ENCODE measurements at regions not wholly inside any gene's neighbourhood (a gene's known extent, or its start where the extent isn't known, plus 50 kb on each side); places are given as distances from the start of the nearest gene placed in this dataset.
A peak's percentile ranks its signal among the peaks of the same experiment; 100 is the strongest.

DNA sequence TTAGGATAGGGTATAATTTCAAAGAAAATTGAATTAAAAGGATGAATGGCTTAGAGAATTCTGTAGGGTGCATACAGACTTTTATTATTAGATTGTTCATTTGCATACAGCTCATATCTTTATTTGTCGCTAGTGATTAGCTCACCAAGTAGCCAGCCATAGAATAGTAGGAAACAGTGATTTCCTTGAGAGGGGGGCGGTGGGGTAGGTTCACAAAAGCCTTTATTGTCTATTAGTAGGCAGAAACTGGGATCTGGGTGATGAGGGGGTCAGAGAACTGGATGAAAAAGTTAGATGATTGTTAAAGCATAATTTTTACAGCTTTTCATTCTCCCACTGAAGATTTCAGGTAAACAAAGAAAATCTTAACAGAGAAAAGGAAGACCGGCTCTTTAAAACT lies 77.6 kb upstream of the RAP2B start:
- H3K27ac Mint-ChIP-seq (ENCODE audit: low read depth, unreplicated experiment) = no peak overlapping the region
- no peaks in the 10 kb centered on the region for H3K36me3 Mint-ChIP-seq (ENCODE audit: insufficient read depth, unreplicated experiment)
- intact Hi-C loops (cut with micrococcal nuclease) = no loop called here
- DNase-seq (ENCODE audit: unreplicated experiment) = no peak
- ChIA-PET POLR2A (interaction anchor here (0.6 to 1.5 kb wide), 3 partner anchors 26 to 508 kb away, joined by 3 to 7 read pairs (median 4); no protein-coding TSS in a partner anchor), CTCF (no interaction called here)
- TF ChIP-seq, protein P1, sequence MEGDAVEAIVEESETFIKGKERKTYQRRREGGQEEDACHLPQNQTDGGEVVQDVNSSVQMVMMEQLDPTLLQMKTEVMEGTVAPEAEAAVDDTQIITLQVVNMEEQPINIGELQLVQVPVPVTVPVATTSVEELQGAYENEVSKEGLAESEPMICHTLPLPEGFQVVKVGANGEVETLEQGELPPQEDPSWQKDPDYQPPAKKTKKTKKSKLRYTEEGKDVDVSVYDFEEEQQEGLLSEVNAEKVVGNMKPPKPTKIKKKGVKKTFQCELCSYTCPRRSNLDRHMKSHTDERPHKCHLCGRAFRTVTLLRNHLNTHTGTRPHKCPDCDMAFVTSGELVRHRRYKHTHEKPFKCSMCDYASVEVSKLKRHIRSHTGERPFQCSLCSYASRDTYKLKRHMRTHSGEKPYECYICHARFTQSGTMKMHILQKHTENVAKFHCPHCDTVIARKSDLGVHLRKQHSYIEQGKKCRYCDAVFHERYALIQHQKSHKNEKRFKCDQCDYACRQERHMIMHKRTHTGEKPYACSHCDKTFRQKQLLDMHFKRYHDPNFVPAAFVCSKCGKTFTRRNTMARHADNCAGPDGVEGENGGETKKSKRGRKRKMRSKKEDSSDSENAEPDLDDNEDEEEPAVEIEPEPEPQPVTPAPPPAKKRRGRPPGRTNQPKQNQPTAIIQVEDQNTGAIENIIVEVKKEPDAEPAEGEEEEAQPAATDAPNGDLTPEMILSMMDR (IDR thresholded peaks at IDR 0.05; ENCODE audit: unreplicated experiment) = no peak
- no peak overlapping the region for H3K4me3 Mint-ChIP-seq (ENCODE audit: unreplicated experiment)
- no peaks in the 10 kb centered on the region for H3K27me3 Mint-ChIP-seq (ENCODE audit: insufficient read depth, unreplicated experiment)
- no peaks in the 10 kb centered on the region for H3K9me3 Mint-ChIP-seq (ENCODE audit: unreplicated experiment)
- BruUV-seq (replicated peaks) = no TSS peak
- peaks cover 10% of the 10 kb centered on the region for H3K4me1 Mint-ChIP-seq (ENCODE audit: insufficient read depth, unreplicated experiment)

DNA sequence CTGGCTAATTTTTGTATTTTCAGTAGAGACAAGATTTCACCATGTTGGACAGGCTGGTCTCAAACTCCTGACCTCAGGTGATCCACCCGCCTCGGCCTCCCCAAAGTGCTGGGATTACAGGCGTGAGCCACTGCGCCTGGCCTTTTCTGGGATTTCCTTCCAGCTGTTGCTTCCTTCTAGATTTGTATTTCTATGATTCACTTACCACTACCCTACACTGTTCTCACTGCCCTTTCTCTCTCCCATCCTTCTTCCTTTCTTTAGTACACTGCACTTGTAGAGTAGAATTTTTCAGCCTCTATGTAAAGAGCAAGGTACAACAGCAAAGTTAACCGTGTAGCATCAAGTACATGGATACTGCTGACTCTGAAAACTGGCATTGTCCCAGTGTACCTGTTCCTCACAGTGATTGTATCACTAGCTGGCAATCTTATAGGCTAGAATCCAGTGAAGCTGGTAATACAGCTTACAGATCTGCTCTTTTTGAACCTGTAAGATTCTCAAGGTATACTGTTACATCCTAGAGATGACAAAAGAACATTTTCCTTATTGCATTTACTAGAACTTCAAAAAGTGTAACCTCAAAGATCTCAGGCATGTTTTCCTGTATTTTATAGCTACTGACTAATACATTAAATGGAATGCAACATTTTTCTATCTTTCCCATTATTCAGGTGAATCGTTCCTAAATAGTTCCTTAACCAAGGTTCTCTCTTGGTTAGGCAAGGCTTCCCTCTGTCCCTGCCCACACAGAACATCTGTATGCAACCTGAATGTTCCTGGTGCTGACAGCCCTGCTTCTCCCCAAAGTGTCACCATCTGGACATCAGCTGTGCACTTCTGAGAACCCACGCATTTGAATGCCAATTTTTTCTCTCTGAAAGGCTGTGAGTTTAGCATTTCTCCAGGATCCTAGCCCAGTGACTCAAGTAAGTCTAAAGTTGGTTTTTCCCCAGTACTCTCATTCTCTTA lies 74.1 kb upstream of the RAP2B start:
- Mint-ChIP-seq H3K27me3 (ENCODE audit: insufficient read depth, unreplicated experiment) (no peaks in the 10 kb centered on the region), H3K36me3 (ENCODE audit: insufficient read depth, unreplicated experiment) (no peaks in the 10 kb centered on the region), H3K27ac (ENCODE audit: low read depth, unreplicated experiment) (peak overlapping the region; percentile 13), H3K4me3 (ENCODE audit: unreplicated experiment) (no peak overlapping the region), H3K9me3 (ENCODE audit: unreplicated experiment) (no peaks in the 10 kb centered on the region), H3K4me1 (ENCODE audit: insufficient read depth, unreplicated experiment) (peaks cover 10% of the 10 kb centered on the region)
- no TSS peak for BruUV-seq (replicated peaks)
- TF ChIP-seq, protein P1 (IDR thresholded peaks at IDR 0.05; ENCODE audit: unreplicated experiment) = no peak
- DNase-seq (ENCODE audit: unreplicated experiment) = peak; percentile 19
- intact Hi-C loops (cut with micrococcal nuclease) = no loop called here
- CTCF ChIA-PET = interaction anchor here (0.6 kb wide), 1 partner anchor 45 kb away, joined by 3 read pairs; no protein-coding TSS in a partner anchor
- POLR2A ChIA-PET = interaction anchor here (1.1 kb wide), 1 partner anchor 11 kb away, joined by 4 read pairs; no protein-coding TSS in a partner anchor

DNA sequence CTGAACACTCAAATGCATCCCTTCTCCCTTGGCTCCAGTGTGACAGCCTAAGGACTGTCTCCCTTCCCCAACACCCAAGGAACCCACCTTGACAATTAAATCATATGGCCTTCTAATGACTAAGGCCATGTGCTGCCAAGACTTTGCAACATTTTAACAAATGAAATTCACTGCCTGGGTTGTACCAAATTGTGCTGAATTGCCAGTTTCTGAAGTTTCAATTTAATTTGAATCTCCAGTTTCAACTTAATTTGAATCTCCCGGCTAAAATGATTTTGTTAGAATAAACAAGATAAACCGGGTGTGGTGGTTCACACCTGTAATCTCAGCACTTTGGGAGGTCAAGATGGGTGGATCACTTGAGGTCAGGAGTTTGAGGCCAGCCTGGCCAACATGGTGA lies 72.4 kb upstream of the RAP2B start:
- no peaks in the 10 kb centered on the region for H3K27me3 Mint-ChIP-seq (ENCODE audit: insufficient read depth, unreplicated experiment)
- TF ChIP-seq, protein P1 (IDR thresholded peaks at IDR 0.05; ENCODE audit: unreplicated experiment) = no peak
- ChIA-PET CTCF (no interaction called here), POLR2A (no interaction called here)
- no peak overlapping the region for H3K27ac Mint-ChIP-seq (ENCODE audit: low read depth, unreplicated experiment)
- DNase-seq (ENCODE audit: unreplicated experiment) = no peak
- no TSS peak for BruUV-seq (replicated peaks)
- no peaks in the 10 kb centered on the region for H3K9me3 Mint-ChIP-seq (ENCODE audit: unreplicated experiment)
- peaks cover 10% of the 10 kb centered on the region for H3K4me1 Mint-ChIP-seq (ENCODE audit: insufficient read depth, unreplicated experiment)
- intact Hi-C loops (cut with micrococcal nuclease) = no loop called here
- H3K4me3 Mint-ChIP-seq (ENCODE audit: unreplicated experiment) = no peak overlapping the region
- H3K36me3 Mint-ChIP-seq (ENCODE audit: insufficient read depth, unreplicated experiment) = no peaks in the 10 kb centered on the region

DNA sequence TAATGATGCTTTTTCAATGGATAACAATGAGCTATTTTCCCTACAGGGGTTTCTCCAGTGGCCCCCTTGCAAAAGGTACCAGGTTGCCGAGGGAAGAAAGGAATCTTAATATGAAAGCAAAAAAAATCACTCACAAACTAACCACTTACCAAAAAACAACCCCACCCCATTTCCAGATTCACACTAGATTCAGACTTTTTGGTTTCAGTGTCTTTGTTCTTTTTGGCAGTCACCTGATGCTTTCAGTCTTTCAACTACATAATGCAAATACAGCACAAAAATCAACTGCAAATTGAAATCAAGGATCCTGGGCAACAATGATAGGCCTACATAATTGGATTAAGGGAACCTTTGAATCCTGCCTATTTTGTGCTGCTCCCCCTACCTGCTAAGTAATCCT lies 71.1 kb upstream of the RAP2B start:
- Mint-ChIP-seq H3K4me1 (ENCODE audit: insufficient read depth, unreplicated experiment) (peaks cover 10% of the 10 kb centered on the region), H3K27me3 (ENCODE audit: insufficient read depth, unreplicated experiment) (no peaks in the 10 kb centered on the region), H3K27ac (ENCODE audit: low read depth, unreplicated experiment) (no peak overlapping the region), H3K36me3 (ENCODE audit: insufficient read depth, unreplicated experiment) (no peaks in the 10 kb centered on the region), H3K4me3 (ENCODE audit: unreplicated experiment) (no peak overlapping the region), H3K9me3 (ENCODE audit: unreplicated experiment) (no peaks in the 10 kb centered on the region)
- CTCF ChIA-PET = no interaction called here
- TF ChIP-seq, protein P1 (IDR thresholded peaks at IDR 0.05; ENCODE audit: unreplicated experiment) = no peak
- no peak for DNase-seq (ENCODE audit: unreplicated experiment)
- no TSS peak for BruUV-seq (replicated peaks)
- intact Hi-C loops (cut with micrococcal nuclease) = no loop called here
- POLR2A ChIA-PET = no interaction called here
